ENCODE measurements at regions not wholly inside any gene's neighbourhood (a gene's known extent, or its start where the extent isn't known, plus 50 kb on each side); places are given as distances from the start of the nearest gene placed in this dataset.

DNA sequence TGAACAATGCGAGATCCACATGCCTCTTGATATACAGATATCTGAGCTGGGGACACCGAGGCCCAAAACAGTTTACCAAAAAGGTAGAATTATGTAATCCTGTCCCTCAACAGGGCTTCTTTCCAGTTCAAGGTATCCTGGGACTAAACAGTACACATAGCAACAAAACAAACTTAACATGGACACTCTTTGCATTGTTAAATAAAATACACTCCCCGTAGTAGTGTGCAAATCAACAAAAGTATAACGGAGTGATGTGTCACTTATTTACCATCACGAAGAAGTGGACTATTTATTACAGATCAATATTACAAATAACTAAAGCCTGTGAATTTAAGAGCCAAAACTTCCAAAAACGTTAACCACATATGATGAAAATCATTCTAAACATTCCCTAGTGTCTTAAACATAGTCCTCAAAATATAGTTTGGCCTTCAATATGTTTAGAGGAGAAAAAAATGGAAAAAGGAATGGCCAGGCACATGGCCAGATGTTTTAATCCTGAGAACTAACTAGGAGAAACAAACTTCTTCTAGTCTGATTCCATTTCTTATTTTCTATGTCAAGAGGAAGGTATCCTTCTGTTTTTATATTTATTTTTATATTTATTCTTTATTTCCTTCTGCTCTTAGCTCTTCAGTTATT is 377.5 kb downstream of the OSR1 start:
- no peak for DNase-seq (ENCODE audit: low read depth)
- TF ChIP-seq, protein P1, sequence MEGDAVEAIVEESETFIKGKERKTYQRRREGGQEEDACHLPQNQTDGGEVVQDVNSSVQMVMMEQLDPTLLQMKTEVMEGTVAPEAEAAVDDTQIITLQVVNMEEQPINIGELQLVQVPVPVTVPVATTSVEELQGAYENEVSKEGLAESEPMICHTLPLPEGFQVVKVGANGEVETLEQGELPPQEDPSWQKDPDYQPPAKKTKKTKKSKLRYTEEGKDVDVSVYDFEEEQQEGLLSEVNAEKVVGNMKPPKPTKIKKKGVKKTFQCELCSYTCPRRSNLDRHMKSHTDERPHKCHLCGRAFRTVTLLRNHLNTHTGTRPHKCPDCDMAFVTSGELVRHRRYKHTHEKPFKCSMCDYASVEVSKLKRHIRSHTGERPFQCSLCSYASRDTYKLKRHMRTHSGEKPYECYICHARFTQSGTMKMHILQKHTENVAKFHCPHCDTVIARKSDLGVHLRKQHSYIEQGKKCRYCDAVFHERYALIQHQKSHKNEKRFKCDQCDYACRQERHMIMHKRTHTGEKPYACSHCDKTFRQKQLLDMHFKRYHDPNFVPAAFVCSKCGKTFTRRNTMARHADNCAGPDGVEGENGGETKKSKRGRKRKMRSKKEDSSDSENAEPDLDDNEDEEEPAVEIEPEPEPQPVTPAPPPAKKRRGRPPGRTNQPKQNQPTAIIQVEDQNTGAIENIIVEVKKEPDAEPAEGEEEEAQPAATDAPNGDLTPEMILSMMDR (IDR thresholded peaks at IDR 0.05; ENCODE audit: insufficient read depth, low read depth, low read length, missing control alignments), result no peak
- H3K4me3 ChIP-seq (ENCODE audit: low read length), result no peak overlapping the region

DNA sequence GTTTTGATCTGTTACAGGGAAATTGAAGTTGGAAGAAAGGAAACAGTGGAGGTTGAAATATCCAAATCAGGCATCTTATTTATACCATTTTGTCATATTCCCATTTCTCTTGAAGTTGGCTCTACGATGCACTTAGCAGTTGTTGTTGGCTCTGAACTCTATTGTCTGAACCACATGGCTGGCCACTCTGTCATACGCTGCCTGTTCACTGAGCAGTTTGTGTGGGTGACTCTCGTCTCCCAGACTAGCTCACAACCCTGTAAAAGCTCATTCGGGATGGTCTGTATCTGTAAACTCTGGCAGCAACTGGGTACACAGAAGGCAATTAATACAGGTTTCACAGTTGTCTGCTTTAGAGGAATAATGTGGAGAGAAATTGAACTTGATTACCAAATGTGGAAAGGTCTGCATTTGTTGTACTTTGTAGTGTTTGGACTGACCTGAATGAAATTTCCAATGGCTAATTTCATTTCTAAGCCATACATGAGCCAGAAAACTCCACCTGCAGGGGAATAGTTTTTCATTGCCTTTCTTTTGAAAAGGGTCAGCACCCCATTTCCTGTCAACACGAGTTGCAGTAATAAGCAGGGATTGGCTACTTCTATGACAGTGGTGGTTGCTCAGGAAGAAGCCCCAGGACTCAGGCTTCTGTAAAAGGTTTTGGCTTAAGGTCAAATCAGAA is 378.2 kb downstream of the OSR1 start:
- TF ChIP-seq, protein P1 (IDR thresholded peaks at IDR 0.05; ENCODE audit: insufficient read depth, low read depth, low read length, missing control alignments), result no peak
- H3K4me3 ChIP-seq (ENCODE audit: low read length), result no peak overlapping the region
- no peak for DNase-seq (ENCODE audit: low read depth)

DNA sequence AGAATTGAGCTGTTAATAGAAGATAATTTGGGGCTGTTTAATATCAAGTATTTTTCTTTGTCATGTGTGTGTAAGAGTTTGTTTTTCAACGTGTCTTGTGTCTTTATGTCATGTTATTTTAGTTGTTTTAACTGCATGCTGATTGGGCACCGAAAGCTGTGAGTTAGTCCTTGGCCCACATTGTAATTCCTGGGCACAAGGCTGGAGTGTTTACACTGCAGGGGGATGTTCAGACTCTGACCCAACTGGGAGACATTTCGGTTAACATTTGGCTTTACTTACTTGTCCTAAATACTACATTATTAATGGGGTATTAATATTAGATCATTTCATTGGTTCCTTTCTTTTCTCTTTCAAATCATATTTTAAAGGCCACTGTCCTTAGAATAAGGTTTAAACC is 381.0 kb downstream of the OSR1 start:
- H3K4me3 ChIP-seq (ENCODE audit: low read length), result no peak overlapping the region
- TF ChIP-seq, protein P1 (IDR thresholded peaks at IDR 0.05; ENCODE audit: insufficient read depth, low read depth, low read length, missing control alignments), result no peak
- DNase-seq (ENCODE audit: low read depth), result no peak

DNA sequence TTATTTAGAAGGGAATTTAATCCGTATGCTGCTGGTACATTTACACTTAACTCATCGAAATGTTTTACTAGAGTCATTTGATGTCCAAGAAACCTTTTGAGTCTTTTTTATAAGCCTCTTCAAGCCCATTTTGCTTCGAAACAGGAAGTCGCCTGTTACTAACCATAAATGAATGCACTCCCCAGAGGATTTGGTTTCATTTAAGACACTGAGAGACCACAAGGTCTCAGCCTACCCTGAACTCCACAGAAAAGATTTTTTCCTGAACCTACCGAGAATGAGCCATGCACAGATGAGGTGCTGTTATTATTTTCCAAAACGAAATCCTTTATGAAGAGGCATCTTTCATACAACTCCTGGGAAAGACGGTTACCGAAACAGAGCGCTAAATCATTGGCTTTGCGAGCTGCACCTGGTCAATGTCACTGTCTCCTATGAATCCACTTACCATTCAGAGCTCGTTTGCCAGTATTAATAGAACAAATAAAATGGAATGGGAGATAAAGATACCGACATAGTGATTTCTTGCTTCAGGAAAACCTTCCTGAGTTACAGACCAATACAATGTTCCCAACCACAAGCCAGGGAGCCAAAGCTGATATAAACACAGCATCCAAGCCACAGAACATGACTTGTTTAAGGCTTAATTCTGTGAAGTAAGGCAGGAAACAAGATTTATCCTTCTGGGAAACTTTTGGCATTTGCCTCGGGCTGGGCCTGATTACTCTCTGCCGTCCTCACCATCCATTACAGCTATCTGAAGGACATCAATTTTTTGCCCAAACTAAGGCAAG is 382.1 kb downstream of the OSR1 start:
- no peak for DNase-seq (ENCODE audit: low read depth)
- H3K4me3 ChIP-seq (ENCODE audit: low read length), result no peak overlapping the region
- TF ChIP-seq, protein P1 (IDR thresholded peaks at IDR 0.05; ENCODE audit: insufficient read depth, low read depth, low read length, missing control alignments), result no peak

DNA sequence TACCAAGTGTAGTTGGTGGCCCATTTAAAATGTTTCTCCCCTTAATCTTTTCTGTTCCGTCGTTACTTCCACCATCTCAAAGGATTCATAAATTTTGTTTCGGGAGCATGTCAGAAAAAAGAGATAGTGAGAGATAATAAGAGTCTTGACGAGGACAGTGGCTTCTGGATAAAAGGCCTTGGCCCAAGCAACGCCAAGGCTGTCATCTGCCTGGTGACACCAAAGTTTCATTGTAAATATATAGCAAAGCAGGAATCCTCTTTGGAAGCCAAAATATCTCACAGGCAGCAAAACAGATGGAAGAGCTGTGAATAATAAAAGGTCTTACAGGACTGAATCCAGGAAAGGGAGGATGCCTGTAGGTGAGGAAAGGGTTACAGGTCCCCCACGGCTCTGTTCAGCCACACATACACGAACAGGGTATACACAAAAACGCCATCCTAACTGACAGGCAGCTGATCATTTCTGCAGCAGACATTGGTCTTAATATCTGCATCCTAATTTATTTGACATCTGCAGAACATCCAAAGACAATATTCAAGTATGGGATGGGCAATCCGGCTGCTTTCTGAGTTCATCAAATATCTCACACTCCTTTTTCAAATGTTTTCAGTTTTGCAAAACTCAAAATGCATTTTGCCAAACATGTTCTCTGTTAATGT is 382.8 kb downstream of the OSR1 start:
- H3K4me3 ChIP-seq (ENCODE audit: low read length), result no peak overlapping the region
- TF ChIP-seq, protein P1 (IDR thresholded peaks at IDR 0.05; ENCODE audit: insufficient read depth, low read depth, low read length, missing control alignments), result no peak
- DNase-seq (ENCODE audit: low read depth), result no peak

DNA sequence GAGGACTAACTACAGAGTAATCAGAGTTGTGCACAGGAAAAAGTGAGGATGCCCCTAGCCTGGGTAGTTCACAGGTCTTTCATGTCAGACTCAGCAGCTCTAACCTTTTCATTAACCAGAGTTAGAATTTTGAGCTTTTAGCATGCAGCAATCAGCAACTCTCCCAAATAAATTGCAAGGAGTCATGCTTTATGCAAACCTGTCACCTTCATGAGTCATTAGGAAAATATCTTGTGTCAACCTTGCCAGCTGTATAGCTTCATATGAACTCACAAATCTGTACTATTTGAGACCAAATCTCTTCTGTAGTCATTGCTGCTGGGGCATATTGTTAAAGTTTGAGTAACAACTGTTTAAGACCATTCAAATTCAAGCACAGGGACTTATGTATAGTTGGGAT is 382.3 kb upstream of the NT5C1B start:
- DNase-seq (ENCODE audit: low read depth), result peak; percentile 59
- no peak overlapping the region for H3K4me3 ChIP-seq (ENCODE audit: low read length)
- TF ChIP-seq, protein P1 (IDR thresholded peaks at IDR 0.05; ENCODE audit: insufficient read depth, low read depth, low read length, missing control alignments), result no peak
